ENCODE measurements at regions not wholly inside any gene's neighbourhood (a gene's known extent, or its start where the extent isn't known, plus 50 kb on each side); places are given as distances from the start of the nearest gene placed in this dataset.

- H3K27ac ChIP-seq: no peak overlapping the region
- no peak for DNase-seq (ENCODE audit: low read depth, low spot score)
- H3K4me3 ChIP-seq: no peak overlapping the region
- H3K9ac ChIP-seq (ENCODE audit: insufficient read length): no peak overlapping the region
- TF ChIP-seq EZH2 (IDR thresholded peaks at IDR 0.05): no peak
- TF ChIP-seq POLR2AphosphoS5 (IDR thresholded peaks at IDR 0.05; ENCODE audit: borderline replicate concordance, low read depth, low read length): no peak
- TF ChIP-seq FOXP2 (optimal IDR thresholded peaks at IDR 0.05; ENCODE audit: control extremely low read depth, extremely low read length, insufficient read depth): no peak
- H3K36me3 ChIP-seq (ENCODE audit: insufficient read depth, low read length): no peaks in the 10 kb centered on the region
- no peaks in the 10 kb centered on the region for H3K9me3 ChIP-seq (ENCODE audit: low read depth, low read length)
Observed at GRCh38 chr9:8020186-8020585, 220.6 kb upstream of the DMAC1 start.

GRCh38 chr9:8019636-8020035 is 220.1 kb upstream of the DMAC1 start:
- no peaks in the 10 kb centered on the region for H3K9me3 ChIP-seq (ENCODE audit: low read depth, low read length)
- H3K4me3 ChIP-seq: no peak overlapping the region
- no peak overlapping the region for H3K27ac ChIP-seq
- no peaks in the 10 kb centered on the region for H3K36me3 ChIP-seq (ENCODE audit: insufficient read depth, low read length)
- no peak for DNase-seq (ENCODE audit: low read depth, low spot score)
- no peak overlapping the region for H3K9ac ChIP-seq (ENCODE audit: insufficient read length)
- TF ChIP-seq POLR2AphosphoS5 (IDR thresholded peaks at IDR 0.05; ENCODE audit: borderline replicate concordance, low read depth, low read length): no peak
- TF ChIP-seq FOXP2 (optimal IDR thresholded peaks at IDR 0.05; ENCODE audit: control extremely low read depth, extremely low read length, insufficient read depth): no peak
- TF ChIP-seq EZH2 (IDR thresholded peaks at IDR 0.05): no peak

GRCh38 chr9:8014997-8015682 is 215.6 kb upstream of the DMAC1 start:
- no peak for DNase-seq (ENCODE audit: low read depth, low spot score)
- Histone ChIP-seq H3K9ac (ENCODE audit: insufficient read length) (no peak overlapping the region), H3K36me3 (ENCODE audit: insufficient read depth, low read length) (no peaks in the 10 kb centered on the region), H3K27ac (no peak overlapping the region), H3K4me3 (no peak overlapping the region), H3K9me3 (ENCODE audit: low read depth, low read length) (no peaks in the 10 kb centered on the region)
- no peak for TF ChIP-seq EZH2 (IDR thresholded peaks at IDR 0.05)
- no peak for TF ChIP-seq POLR2AphosphoS5 (IDR thresholded peaks at IDR 0.05; ENCODE audit: borderline replicate concordance, low read depth, low read length)
- TF ChIP-seq FOXP2 (optimal IDR thresholded peaks at IDR 0.05; ENCODE audit: control extremely low read depth, extremely low read length, insufficient read depth): no peak

- H3K27ac ChIP-seq: no peak overlapping the region
- no peak for DNase-seq (ENCODE audit: low read depth, low spot score)
- H3K4me3 ChIP-seq: no peak overlapping the region
- no peaks in the 10 kb centered on the region for H3K36me3 ChIP-seq (ENCODE audit: insufficient read depth, low read length)
- TF ChIP-seq EZH2 (IDR thresholded peaks at IDR 0.05) (no peak), POLR2AphosphoS5 (IDR thresholded peaks at IDR 0.05; ENCODE audit: borderline replicate concordance, low read depth, low read length) (no peak), FOXP2 (optimal IDR thresholded peaks at IDR 0.05; ENCODE audit: control extremely low read depth, extremely low read length, insufficient read depth) (no peak)
- no peak overlapping the region for H3K9ac ChIP-seq (ENCODE audit: insufficient read length)
- H3K9me3 ChIP-seq (ENCODE audit: low read depth, low read length): no peaks in the 10 kb centered on the region
Observed at GRCh38 chr9:8012986-8013385, 213.4 kb upstream of the DMAC1 start.

- TF ChIP-seq FOXP2 (optimal IDR thresholded peaks at IDR 0.05; ENCODE audit: control extremely low read depth, extremely low read length, insufficient read depth): no peak
- TF ChIP-seq EZH2 (IDR thresholded peaks at IDR 0.05): no peak
- TF ChIP-seq POLR2AphosphoS5 (IDR thresholded peaks at IDR 0.05; ENCODE audit: borderline replicate concordance, low read depth, low read length): no peak
- no peak overlapping the region for H3K4me3 ChIP-seq
- H3K27ac ChIP-seq: no peak overlapping the region
- no peaks in the 10 kb centered on the region for H3K9me3 ChIP-seq (ENCODE audit: low read depth, low read length)
- H3K9ac ChIP-seq (ENCODE audit: insufficient read length): no peak overlapping the region
- no peak for DNase-seq (ENCODE audit: low read depth, low spot score)
- no peaks in the 10 kb centered on the region for H3K36me3 ChIP-seq (ENCODE audit: insufficient read depth, low read length)
Observed at GRCh38 chr9:8011974-8012373, 212.4 kb upstream of the DMAC1 start.

GRCh38 chr9:7996558-7996957 is 197.0 kb upstream of the DMAC1 start:
- Histone ChIP-seq H3K9me3 (ENCODE audit: low read depth, low read length) (no peaks in the 10 kb centered on the region), H3K27ac (no peak overlapping the region), H3K36me3 (ENCODE audit: insufficient read depth, low read length) (no peaks in the 10 kb centered on the region), H3K9ac (ENCODE audit: insufficient read length) (no peak overlapping the region), H3K4me3 (no peak overlapping the region)
- no peak for DNase-seq (ENCODE audit: low read depth, low spot score)
- no peak for TF ChIP-seq POLR2AphosphoS5 (IDR thresholded peaks at IDR 0.05; ENCODE audit: borderline replicate concordance, low read depth, low read length)
- TF ChIP-seq EZH2 (IDR thresholded peaks at IDR 0.05): no peak
- no peak for TF ChIP-seq FOXP2 (optimal IDR thresholded peaks at IDR 0.05; ENCODE audit: control extremely low read depth, extremely low read length, insufficient read depth)

- Histone ChIP-seq H3K9ac (ENCODE audit: insufficient read length) (no peak overlapping the region), H3K27ac (no peak overlapping the region), H3K4me3 (no peak overlapping the region), H3K36me3 (ENCODE audit: insufficient read depth, low read length) (no peaks in the 10 kb centered on the region), H3K9me3 (ENCODE audit: low read depth, low read length) (no peaks in the 10 kb centered on the region)
- TF ChIP-seq POLR2AphosphoS5 (IDR thresholded peaks at IDR 0.05; ENCODE audit: borderline replicate concordance, low read depth, low read length): no peak
- TF ChIP-seq FOXP2 (optimal IDR thresholded peaks at IDR 0.05; ENCODE audit: control extremely low read depth, extremely low read length, insufficient read depth): no peak
- TF ChIP-seq EZH2 (IDR thresholded peaks at IDR 0.05): no peak
- no peak for DNase-seq (ENCODE audit: low read depth, low spot score)
Observed at GRCh38 chr9:7988644-7989280, 189.2 kb upstream of the DMAC1 start.

GRCh38 chr9:7984692-7985091 is 185.1 kb upstream of the DMAC1 start:
- Histone ChIP-seq H3K4me3 (no peak overlapping the region), H3K9me3 (ENCODE audit: low read depth, low read length) (no peaks in the 10 kb centered on the region), H3K9ac (ENCODE audit: insufficient read length) (no peak overlapping the region), H3K27ac (no peak overlapping the region), H3K36me3 (ENCODE audit: insufficient read depth, low read length) (no peaks in the 10 kb centered on the region)
- TF ChIP-seq EZH2 (IDR thresholded peaks at IDR 0.05): no peak
- no peak for TF ChIP-seq POLR2AphosphoS5 (IDR thresholded peaks at IDR 0.05; ENCODE audit: borderline replicate concordance, low read depth, low read length)
- TF ChIP-seq FOXP2 (optimal IDR thresholded peaks at IDR 0.05; ENCODE audit: control extremely low read depth, extremely low read length, insufficient read depth): no peak
- no peak for DNase-seq (ENCODE audit: low read depth, low spot score)
